KOPT-K1 (cell line): ENCODE measurements at regions not wholly inside any gene's neighbourhood (a gene's known extent, or its start where the extent isn't known, plus 50 kb on each side); places are given as distances from the start of the nearest gene placed in this dataset.

Experiments used
- H3K27ac ChIP-seq: fragments of 200-600 bp; sonication (generic); 2 replicates; pipeline ENCODE4 v1.5.1; 2016; ENCODE audit warnings: antibody characterized with exemption, mild to moderate bottlenecking, low read depth, low read length; ENCODE audit not compliant: poor library complexity, severe bottlenecking
- H3K36me3 ChIP-seq: fragments of 200-600 bp; sonication (generic); 2 replicates; pipeline ENCODE4 v1.5.1; 2017; ENCODE audit warnings: antibody characterized with exemption, mild to moderate bottlenecking, low read length, moderate library complexity; ENCODE audit not compliant: insufficient read depth
- H3K9me3 ChIP-seq: fragments of 200-600 bp; sonication (generic); 2 replicates; pipeline ENCODE4 v1.5.1; 2017; ENCODE audit warnings: antibody characterized with exemption, low read length, mild to moderate bottlenecking; ENCODE audit not compliant: insufficient read depth, poor library complexity, severe bottlenecking

- H3K9me3 ChIP-seq = no peaks in the 10 kb centered on the region
- H3K27ac ChIP-seq = no peak overlapping the region
- H3K36me3 ChIP-seq = no peaks in the 10 kb centered on the region
Observed at GRCh38 chr10:3445648-3446047, 273.1 kb upstream of the PITRM1 start.

GRCh38 chr10:3442451-3442990 lies 269.9 kb upstream of the PITRM1 start:
- Histone ChIP-seq H3K27ac (no peak overlapping the region), H3K9me3 (no peaks in the 10 kb centered on the region), H3K36me3 (no peaks in the 10 kb centered on the region)

GRCh38 chr10:3439183-3439582 lies 266.6 kb upstream of the PITRM1 start:
- Histone ChIP-seq H3K27ac (no peak overlapping the region), H3K9me3 (no peaks in the 10 kb centered on the region), H3K36me3 (no peaks in the 10 kb centered on the region)

- Histone ChIP-seq H3K36me3 (no peaks in the 10 kb centered on the region), H3K27ac (no peak overlapping the region), H3K9me3 (no peaks in the 10 kb centered on the region)
Observed at GRCh38 chr10:3438606-3439005, 266.0 kb upstream of the PITRM1 start.

- H3K9me3 ChIP-seq = peaks cover 5% of the 10 kb centered on the region
- no peaks in the 10 kb centered on the region for H3K36me3 ChIP-seq
- no peak overlapping the region for H3K27ac ChIP-seq
Observed at GRCh38 chr10:3435671-3436070, 263.1 kb upstream of the PITRM1 start.

GRCh38 chr10:3433988-3434387 lies 261.4 kb upstream of the PITRM1 start:
- no peak overlapping the region for H3K27ac ChIP-seq
- H3K36me3 ChIP-seq = no peaks in the 10 kb centered on the region
- peaks cover 9% of the 10 kb centered on the region for H3K9me3 ChIP-seq

- peaks cover 9% of the 10 kb centered on the region for H3K9me3 ChIP-seq
- H3K36me3 ChIP-seq = no peaks in the 10 kb centered on the region
Observed at GRCh38 chr10:3433131-3433530, 260.5 kb upstream of the PITRM1 start.

GRCh38 chr10:3432081-3432825 lies 259.7 kb upstream of the PITRM1 start:
- no peaks in the 10 kb centered on the region for H3K36me3 ChIP-seq
- peaks cover 9% of the 10 kb centered on the region for H3K9me3 ChIP-seq
- no peak overlapping the region for H3K27ac ChIP-seq

More at GRCh38 chr10:3433131-3433530, 260.5 kb upstream of the PITRM1 start:
- H3K27ac ChIP-seq = no peak overlapping the region

- H3K9me3 ChIP-seq = peaks cover 9% of the 10 kb centered on the region
Observed at GRCh38 chr10:3430501-3430900, 257.9 kb upstream of the PITRM1 start.

GRCh38 chr10:3429676-3430075 lies 257.1 kb upstream of the PITRM1 start:
- no peak overlapping the region for H3K27ac ChIP-seq
- H3K9me3 ChIP-seq = peaks cover 9% of the 10 kb centered on the region
- H3K36me3 ChIP-seq = no peaks in the 10 kb centered on the region

More at GRCh38 chr10:3430501-3430900, 257.9 kb upstream of the PITRM1 start:
- Histone ChIP-seq H3K27ac (no peak overlapping the region), H3K36me3 (no peaks in the 10 kb centered on the region)

- Histone ChIP-seq H3K27ac (no peak overlapping the region), H3K36me3 (no peaks in the 10 kb centered on the region), H3K9me3 (peaks cover 9% of the 10 kb centered on the region)
Observed at GRCh38 chr10:3428826-3429225, 256.2 kb upstream of the PITRM1 start.

- Histone ChIP-seq H3K27ac (no peak overlapping the region), H3K36me3 (no peaks in the 10 kb centered on the region)
Observed at GRCh38 chr10:3427950-3428354, 255.4 kb upstream of the PITRM1 start.

GRCh38 chr10:3427347-3427746 lies 254.8 kb upstream of the PITRM1 start:
- Histone ChIP-seq H3K9me3 (peaks cover 9% of the 10 kb centered on the region), H3K27ac (no peak overlapping the region), H3K36me3 (no peaks in the 10 kb centered on the region)

More at GRCh38 chr10:3427950-3428354, 255.4 kb upstream of the PITRM1 start:
- peaks cover 9% of the 10 kb centered on the region for H3K9me3 ChIP-seq

GRCh38 chr10:3426190-3426845 lies 253.7 kb upstream of the PITRM1 start:
- no peaks in the 10 kb centered on the region for H3K36me3 ChIP-seq
- H3K27ac ChIP-seq = no peak overlapping the region
- peaks cover 9% of the 10 kb centered on the region for H3K9me3 ChIP-seq

GRCh38 chr10:3425716-3426115 lies 253.1 kb upstream of the PITRM1 start:
- Histone ChIP-seq H3K27ac (no peak overlapping the region), H3K36me3 (no peaks in the 10 kb centered on the region)

More at GRCh38 chr10:3425716-3426115, 253.1 kb upstream of the PITRM1 start:
- peaks cover 4% of the 10 kb centered on the region for H3K9me3 ChIP-seq
